GM06990 (cell line): ENCODE measurements at regions not wholly inside any gene's neighbourhood (a gene's known extent, or its start where the extent isn't known, plus 50 kb on each side); places are given as distances from the start of the nearest gene placed in this dataset.

Source experiments
- DNase-seq: peaks from one replicate; pipeline ENCODE4 v3.0.0-alpha.2; 2011; ENCODE audit not compliant: insufficient read length; ENCODE audit errors: extremely low read depth
- H3K27me3 ChIP-seq: replicated peaks from 2 replicates; pipeline ENCODE4 v1.6.0; 2011; ENCODE audit warnings: low read length; ENCODE audit not compliant: control insufficient read depth, insufficient read depth
- H3K36me3 ChIP-seq: 2 replicates; pipeline ENCODE4 v1.5.1; 2011; ENCODE audit warnings: low read length; ENCODE audit not compliant: control insufficient read depth, insufficient read depth
- H3K4me3 ChIP-seq: replicated peaks from 2 replicates; pipeline ENCODE4 v1.5.1; 2011; ENCODE audit warnings: low read depth, mild to moderate bottlenecking, control low read depth, low read length
- TF ChIP-seq, protein P1 (sequence below): IDR thresholded peaks from 2 replicates; pipeline ENCODE4 v1.5.1; 2011; ENCODE audit warnings: low read length, control low read depth, mild to moderate bottlenecking, inconsistent platforms; ENCODE audit not compliant: insufficient read depth, poor library complexity, severe bottlenecking

DNA sequence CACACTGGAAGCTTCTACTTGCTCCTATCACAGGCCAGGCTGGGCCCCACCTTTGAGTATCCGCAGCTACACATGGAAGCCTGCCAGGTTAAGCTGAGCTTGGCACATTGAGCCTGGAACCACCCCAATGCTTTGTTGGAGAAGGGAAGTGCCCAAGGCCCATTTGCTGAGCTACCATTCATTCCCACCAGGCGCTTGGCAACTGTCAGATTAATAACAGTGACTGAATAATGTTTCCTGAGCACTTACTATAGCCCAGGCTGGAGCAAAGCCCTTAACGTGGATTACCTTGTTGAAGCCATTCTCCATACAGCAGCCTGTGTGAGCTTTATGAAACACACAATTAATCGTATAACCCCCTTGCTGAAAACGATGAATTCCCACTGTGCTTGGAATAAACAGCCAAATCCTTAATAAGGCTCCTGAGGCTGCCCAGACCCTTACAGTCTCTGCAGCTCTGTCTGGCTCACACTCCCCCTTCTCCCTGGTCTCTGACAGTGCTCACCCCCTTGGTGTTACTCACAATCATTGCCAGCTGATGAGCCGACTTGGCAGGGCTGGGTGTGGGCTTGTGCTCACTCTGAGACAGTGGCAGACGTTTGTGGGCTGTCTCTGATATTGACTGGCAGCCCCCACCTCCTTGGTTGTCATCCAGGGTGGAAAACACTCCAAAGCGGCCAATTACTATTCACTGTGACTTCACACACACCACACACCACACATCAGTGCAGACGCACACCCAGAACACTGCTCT is 357.1 kb downstream of the MAFB start:
- Histone ChIP-seq H3K27me3 (no peaks in the 10 kb centered on the region), H3K36me3 (no peaks in the 10 kb centered on the region), H3K4me3 (no peak overlapping the region)
- DNase-seq, result no peak
- TF ChIP-seq, protein P1, sequence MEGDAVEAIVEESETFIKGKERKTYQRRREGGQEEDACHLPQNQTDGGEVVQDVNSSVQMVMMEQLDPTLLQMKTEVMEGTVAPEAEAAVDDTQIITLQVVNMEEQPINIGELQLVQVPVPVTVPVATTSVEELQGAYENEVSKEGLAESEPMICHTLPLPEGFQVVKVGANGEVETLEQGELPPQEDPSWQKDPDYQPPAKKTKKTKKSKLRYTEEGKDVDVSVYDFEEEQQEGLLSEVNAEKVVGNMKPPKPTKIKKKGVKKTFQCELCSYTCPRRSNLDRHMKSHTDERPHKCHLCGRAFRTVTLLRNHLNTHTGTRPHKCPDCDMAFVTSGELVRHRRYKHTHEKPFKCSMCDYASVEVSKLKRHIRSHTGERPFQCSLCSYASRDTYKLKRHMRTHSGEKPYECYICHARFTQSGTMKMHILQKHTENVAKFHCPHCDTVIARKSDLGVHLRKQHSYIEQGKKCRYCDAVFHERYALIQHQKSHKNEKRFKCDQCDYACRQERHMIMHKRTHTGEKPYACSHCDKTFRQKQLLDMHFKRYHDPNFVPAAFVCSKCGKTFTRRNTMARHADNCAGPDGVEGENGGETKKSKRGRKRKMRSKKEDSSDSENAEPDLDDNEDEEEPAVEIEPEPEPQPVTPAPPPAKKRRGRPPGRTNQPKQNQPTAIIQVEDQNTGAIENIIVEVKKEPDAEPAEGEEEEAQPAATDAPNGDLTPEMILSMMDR, result no peak

DNA sequence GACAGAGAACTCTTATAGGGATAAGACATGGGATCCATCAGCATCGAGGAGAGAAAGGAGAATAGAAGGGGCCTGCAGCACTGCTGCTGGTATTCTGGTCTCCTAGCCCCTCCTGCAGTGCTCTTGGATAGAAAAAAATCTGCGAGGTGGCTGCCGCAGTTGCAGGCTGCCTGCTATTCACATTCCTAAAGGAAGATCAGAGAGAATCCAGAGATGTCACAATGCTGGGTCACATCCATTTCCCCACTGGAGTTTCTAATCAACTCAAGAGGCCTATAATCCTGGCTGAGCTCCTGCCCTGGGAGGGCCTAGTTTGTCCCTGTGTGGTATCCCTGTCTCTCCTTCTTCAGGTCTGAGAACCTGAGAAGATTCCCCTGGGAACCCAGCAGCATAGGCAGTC is 357.8 kb downstream of the MAFB start:
- DNase-seq, result no peak
- Histone ChIP-seq H3K4me3 (no peak overlapping the region), H3K36me3 (no peaks in the 10 kb centered on the region), H3K27me3 (no peaks in the 10 kb centered on the region)
- TF ChIP-seq, protein P1, result no peak

- TF ChIP-seq, protein P1, result no peak
- H3K27me3 ChIP-seq, result no peaks in the 10 kb centered on the region
- no peak for DNase-seq
- no peaks in the 10 kb centered on the region for H3K36me3 ChIP-seq
- H3K4me3 ChIP-seq, result no peak overlapping the region
Observed at GRCh38 chr20:40329321-40329720, 359.7 kb downstream of the MAFB start.

GRCh38 chr20:40326784-40327183 is 362.3 kb downstream of the MAFB start:
- TF ChIP-seq, protein P1, result no peak
- no peak overlapping the region for H3K4me3 ChIP-seq
- H3K36me3 ChIP-seq, result no peaks in the 10 kb centered on the region
- DNase-seq, result no peak
- H3K27me3 ChIP-seq, result no peaks in the 10 kb centered on the region; the same call in 1 of the 2 replicates

DNA sequence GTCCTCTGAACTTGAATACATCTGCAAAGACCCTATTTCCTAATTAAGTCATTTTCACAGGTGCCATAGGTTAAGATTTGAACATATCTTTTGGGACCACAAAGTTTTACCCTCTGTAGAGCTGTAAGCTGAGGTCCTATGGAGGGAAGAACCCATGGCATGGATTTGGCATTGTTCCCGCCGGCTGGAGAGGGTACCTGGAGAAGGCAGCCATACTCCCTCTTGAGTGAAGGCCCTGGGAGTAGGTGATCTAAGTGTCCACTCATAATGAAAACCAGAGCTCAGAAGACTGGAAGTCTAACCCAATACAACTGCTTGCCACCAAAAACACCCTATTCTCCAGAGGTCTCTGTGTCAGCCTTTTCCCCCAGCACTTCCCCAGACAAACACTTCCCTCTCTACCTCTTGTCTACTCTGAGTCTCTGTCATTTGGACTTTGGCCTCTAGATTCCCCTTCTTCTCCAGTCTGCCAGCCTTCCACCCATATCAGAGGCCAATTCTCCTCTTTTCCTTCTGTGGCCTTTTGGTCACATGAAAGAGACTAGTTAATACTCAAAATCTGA is 363.9 kb downstream of the MAFB start:
- TF ChIP-seq, protein P1, result no peak
- no peak for DNase-seq
- no peak overlapping the region for H3K4me3 ChIP-seq
- H3K36me3 ChIP-seq, result no peaks in the 10 kb centered on the region
- no peaks in the 10 kb centered on the region; the same call in 1 of the 2 replicates for H3K27me3 ChIP-seq
